ENCODE measurements at regions not wholly inside any gene's neighbourhood (a gene's known extent, or its start where the extent isn't known, plus 50 kb on each side); places are given as distances from the start of the nearest gene placed in this dataset.

DNA sequence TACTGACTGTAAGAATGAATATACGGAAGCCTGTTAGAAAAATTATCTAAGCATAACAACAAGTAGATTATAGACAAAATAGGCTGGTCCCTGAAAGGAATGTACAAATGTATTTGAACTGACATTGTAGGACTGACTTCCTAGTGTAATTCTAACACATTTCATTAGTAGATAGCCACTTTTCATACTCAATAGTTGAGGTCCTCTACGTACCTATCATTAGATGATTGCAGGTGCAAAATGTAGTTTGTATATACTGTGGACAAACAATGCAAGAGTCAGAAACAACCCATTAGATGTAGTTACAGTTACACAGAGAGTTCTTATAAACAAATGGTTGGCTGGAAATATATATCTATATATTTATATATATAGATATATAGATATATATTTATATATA lies 402.3 kb upstream of the SLITRK6 start:
- DNase-seq (ENCODE audit: low read depth) = peak; percentile 1

DNA sequence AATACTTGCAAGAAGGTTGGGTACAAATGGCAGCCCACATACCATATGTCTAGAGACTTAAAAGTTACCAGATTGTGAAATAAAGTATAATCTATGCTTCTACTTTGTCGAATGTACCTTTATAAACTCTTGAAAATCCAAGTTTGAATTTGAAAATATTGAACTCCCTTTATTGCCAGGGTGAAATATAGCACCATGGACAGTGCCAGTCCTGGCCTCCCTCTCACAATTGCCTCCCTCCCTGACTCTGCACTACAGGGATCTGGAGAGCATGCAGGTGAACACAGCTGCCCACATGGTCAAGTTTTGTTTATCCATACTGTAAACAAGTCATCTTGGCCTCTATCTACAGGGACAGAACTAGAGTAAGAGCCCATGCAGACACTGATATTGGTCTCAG lies 394.1 kb upstream of the SLITRK6 start:
- no peak for DNase-seq (ENCODE audit: low read depth)

DNA sequence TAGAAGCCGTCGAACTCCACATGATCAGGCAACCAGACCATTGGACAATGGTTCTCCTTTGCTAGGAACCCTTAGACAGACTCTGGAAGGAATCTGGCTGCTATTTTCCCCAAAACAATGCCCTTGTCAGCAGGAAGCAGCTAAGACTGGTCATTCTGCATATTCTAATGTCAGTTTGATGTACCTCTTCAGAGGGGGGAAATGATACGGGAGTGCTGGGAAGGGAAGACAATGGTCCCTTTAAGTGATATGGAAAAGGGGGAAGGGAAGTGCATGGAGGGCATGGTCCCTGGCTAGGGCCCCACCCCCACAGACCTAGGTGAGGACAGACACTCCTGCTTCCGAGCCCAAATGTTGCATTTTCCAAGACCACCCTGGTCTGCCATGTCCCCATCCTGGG lies 389.0 kb upstream of the SLITRK6 start:
- DNase-seq (ENCODE audit: low read depth) = no peak

DNA sequence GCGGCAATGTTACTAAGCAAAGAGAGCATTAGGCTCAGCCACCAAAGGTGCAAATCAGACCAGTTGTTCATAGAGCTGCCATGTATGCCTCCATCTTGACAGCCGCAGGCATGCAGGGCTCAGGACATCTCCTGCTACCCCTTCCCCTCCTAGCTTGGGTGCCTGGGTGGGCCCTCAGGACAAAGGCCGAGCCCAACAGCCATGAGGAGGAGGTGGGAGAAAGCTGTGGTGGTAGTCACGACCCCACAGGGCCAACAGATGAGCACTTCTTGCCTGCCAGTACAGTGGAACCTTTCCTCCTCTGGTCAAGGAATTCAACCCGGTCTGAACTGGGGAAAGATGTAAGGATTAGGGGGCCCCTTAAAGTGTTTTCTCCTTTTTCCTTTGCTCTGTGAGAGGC lies 386.4 kb upstream of the SLITRK6 start:
- no peak for DNase-seq (ENCODE audit: low read depth)

DNA sequence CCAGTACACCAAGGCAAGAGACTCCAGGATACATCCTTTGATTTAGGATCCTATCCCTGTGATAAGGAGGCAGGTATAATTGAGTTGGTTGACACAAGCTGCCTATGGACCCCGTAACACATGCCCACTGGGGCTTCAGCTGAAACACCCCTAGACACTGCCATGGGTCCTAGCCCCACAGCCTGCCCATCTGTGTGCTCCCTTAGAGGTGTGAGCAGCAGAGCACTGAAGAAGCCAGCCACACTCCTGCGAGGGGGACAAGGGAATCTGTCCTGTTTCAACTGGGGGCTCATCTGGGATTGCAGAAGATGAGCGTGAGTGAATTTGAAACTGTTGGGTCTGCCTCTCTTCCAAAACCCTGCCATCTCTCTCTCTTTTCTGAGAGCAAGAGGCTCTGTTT lies 385.9 kb upstream of the SLITRK6 start:
- DNase-seq (ENCODE audit: low read depth) = no peak

DNA sequence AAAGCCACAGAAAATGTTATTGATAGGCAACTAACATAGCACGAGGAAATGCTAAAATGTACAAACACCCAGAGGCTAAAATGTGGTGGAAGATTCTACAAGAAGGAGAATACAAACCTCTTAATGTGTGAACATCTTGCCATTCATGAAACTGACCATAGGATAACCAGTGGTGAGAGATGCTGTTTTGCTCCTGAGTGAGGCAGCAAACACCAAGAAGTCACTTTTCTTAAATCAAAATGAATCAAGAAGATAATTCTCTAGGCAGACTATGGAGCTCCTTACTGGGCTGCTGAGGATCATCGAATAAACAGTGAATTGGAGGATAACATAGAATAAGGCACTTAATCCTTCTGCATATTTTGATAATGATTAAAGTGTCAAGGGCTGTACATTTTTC lies 375.4 kb upstream of the SLITRK6 start:
- DNase-seq (ENCODE audit: low read depth) = peak; percentile 32

DNA sequence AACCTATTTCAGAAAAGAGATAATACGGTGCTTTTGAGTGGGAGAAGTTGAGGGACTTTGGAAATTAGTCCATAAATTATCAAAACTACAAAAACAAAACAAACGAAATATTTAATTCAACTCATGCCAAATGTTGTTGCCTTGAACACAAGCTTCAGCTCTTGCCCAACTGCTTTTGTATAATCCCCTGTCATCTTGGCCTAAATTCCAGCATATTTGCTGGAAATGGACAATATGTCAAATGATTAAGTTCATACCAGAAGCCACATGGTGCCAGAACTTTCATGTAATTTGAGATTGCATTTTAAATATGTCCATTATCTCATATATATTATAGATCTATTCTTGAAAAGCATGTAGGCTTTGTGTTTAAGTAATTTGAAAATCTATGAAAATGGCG lies 373.7 kb upstream of the SLITRK6 start:
- DNase-seq (ENCODE audit: low read depth) = no peak

DNA sequence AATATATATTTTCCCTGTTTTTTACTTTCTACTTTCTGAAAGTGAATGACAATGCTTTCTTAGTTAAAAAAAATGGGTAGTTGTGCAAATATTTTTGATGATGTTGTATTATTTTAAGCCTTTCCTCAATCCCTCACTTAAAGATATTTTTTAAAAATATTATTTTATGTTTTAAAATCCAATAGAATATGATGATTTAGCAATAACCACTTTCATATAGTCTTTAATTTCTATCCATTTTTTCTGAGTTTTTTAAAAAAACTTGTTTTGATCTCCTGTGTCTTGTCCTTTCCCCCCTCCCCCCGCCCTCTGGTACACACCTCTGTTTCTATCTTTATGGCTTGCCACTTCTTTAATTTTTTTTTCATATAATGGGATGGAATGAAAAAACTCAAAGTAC lies 362.0 kb upstream of the SLITRK6 start:
- DNase-seq (ENCODE audit: low read depth) = no peak

DNA sequence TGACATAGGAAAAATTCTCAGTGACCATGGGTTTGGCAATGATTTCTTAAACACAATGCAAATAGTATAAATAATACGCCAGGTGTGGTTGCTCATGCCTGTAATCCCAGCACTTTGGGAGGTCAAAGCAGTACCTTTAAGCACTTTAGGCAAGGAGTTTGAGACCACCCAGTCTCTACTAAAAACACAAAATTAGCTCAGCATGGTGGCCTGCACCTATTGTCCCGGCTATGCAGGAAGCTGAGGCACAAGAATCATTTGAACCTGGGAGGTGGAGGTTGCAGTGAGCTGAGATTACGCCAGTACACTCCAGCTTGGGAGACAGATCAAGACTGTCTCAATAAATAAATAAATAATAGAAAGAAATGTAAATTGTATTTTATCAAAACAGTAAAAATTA lies 356.5 kb upstream of the SLITRK6 start:
- no peak for DNase-seq (ENCODE audit: low read depth)

DNA sequence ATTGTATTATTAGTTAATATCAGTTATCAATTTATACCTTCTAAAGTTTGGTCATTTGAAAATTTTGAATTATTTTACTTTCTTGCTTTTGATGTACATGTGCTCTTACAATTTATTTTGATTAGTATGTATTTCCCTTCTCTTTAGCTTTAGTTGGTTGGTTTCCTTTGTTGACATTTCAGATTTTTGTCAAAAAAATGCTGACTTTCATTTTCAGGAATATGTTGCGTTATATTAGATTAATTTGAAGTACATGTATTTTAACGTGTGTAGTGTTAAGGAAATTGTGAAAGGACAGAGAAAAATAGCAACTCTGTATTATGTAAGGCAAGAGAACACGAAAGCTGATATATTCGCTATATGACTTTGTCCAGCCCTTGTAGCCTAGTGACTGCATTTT lies 342.9 kb upstream of the SLITRK6 start:
- no peak for DNase-seq (ENCODE audit: low read depth)

DNA sequence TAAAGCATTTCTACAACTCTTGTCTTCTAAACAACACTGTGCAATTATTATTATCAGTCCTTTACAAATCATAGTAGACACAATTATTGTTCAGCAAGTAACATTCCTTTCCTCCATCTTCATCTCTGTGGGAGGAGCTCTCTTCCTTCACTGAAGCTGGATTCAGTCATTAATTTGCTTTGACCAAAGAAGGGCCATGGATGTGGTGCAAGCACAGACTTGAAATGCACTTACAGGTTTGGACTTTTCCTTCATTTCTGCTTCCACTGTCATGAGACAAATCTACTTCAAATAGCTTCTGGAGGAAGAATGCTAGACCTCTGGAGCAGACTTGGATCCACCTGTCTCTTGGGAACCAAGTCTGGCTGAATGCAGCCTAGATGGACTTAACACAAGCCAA lies 336.6 kb upstream of the SLITRK6 start:
- DNase-seq (ENCODE audit: low read depth) = no peak

DNA sequence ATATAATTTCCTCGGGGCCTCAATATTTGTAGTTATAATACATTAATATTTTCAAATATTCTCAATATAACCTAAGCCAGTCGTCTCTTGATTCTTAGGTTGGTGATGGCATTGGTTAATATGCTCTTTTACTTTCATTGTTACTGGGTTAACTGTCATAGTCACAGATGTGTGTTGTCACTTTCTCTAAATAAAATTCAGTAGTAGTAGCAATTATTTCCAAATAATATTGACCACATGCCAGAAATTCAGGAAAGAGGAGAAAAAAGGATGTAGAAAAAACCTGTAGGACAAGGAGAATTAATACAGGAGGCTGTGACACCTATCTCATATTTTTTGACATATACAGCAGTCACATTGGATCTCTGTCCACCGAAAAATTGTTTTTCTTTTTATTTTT lies 322.7 kb upstream of the SLITRK6 start:
- DNase-seq (ENCODE audit: low read depth) = no peak

DNA sequence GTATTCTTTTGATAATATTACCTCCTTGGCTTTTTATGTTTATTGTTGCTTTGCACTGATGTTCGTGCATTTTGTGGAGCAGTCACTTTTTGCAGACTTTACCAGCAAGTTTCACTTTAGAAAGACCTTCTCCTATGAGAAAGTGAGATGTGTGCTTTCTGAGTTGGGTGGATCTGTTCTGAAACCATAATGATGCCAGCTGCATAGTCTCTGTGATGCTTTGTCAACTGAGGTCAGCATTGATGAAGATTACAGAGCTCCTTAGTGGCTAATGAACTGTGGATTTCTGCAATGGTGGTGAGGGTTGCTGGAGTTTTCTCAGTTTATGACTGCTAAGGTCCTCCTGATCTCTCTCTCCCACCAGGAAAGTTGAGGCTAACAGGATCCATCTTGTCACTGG lies 309.9 kb upstream of the SLITRK6 start:
- no peak for DNase-seq (ENCODE audit: low read depth)

DNA sequence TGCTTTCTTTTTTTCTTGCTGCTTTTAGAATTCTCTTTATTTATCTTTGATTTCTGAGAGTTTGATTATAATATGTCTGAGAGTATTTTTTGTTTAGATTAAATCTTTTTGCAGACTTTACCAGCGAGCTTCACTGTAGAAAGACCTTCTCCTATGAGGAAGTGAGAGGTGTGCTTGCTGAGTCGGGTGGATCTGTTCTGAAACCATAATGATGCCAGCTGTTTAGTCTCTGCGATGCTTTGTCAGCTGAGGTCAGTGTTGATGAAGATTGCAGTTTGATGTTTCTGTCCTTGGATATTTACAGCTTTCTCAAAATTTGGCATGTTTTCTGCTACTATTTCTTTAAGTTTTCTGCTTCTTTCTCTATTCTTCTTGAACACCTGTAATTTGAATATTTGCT lies 309.1 kb upstream of the SLITRK6 start:
- DNase-seq (ENCODE audit: low read depth) = no peak

DNA sequence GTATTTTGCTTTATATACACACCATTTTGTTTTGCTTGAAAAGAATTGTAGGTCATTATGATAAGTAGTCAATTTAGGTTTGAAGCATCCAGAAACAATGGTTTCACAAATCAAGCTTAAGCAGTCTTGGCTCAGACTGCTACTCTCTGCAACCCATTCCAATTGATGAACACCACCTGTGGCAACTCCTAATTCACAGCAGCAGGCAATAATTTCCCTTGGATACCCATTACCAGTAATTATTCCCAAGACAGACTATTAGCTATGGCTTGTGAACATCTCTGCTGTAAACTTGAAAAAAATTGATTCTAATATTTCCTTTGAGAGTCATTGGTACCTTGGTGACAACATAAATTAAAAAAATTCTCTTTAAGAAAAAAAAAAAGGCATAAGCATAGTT lies 299.3 kb upstream of the SLITRK6 start:
- no peak for DNase-seq (ENCODE audit: low read depth)

DNA sequence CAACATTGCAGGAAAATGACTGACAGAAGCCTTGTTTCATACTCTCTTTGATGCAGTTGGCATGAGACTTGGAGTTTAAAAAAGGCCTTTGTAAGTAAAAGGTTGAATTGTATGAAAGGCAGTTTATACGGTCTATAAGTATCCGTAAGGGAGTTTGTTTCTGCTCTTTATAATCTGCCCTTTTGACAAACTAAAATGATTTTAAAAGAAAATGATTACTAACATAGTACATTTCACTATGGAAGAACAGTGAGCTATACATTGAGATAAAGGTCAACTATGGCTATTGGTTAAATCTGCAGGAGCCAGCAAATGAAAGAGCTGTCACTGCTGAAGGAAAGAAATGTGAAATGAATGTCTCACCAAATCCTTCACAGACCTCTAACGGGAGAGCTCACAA lies 296.1 kb upstream of the SLITRK6 start:
- no peak for DNase-seq (ENCODE audit: low read depth)

DNA sequence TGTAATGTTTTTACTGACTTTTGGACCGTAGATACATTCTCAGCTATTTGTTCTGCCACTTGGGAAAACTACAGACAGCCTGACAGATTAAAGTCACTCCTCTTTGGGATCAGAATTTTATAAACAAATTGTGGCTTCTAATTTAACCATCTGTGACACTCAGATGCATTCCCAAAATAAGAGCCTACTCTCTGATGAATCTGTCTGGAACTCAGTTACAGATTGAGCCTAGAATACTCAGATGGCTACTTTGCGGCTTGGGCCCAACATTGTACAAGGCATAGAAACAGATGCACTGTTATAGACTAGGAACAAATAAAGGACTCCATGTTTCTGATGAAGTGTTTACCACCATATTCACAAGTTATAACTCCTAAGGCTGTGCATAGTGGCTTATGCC lies 291.0 kb upstream of the SLITRK6 start:
- no peak for DNase-seq (ENCODE audit: low read depth)

DNA sequence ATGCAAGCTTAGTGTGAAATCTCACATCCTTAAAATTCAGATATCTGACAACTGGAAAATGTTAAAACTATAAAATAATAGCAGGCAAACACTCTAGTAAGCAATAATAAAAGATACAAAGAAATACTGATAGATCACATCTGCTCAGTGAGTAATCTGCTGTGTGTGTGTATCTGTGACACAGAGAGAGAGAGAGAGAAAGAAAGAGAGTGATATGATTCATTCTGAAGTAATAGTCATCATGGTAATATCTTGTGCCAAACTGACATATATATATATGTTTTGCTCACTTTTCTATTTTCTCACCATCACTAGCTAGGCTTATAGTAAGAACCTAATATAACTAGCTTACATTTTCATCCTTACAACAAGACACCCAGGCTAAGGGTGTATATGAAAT lies 288.0 kb upstream of the SLITRK6 start:
- DNase-seq (ENCODE audit: low read depth) = no peak

DNA sequence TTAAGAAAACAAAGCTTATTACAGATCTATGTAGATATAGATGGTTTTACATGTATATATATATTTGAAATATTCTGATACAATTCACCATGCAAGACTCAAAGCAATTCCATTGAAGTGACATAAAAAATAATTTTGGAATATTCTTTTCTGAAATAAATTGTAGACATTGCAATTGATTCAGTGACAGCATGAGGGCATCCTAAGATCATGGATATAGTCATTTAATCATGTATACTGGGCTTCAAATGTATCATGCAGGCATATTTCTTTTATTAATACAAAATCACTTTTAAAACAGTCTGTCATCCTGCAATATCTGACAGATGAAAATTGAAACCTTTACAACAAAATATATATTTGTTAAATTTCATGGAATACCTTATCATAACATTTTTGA lies 286.7 kb upstream of the SLITRK6 start:
- no peak for DNase-seq (ENCODE audit: low read depth)

DNA sequence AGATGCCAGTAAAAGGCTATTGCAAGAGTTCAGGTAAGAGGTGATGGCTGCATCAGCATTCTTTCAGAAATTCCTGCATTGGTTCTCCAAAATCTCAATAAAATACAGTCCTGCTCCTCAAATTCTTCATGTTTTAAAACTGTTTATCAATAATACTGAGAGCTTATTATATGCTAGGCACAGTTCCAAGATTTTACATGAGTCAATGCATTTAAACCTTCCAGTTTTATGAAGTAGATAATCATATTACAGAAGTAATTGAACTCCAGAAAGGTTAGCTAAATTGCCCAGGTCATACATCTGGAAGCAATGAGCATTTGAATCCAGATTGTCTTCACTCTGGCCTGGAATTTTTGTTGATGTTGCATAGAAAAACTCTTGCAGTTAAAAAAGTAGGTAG lies 282.9 kb upstream of the SLITRK6 start:
- DNase-seq (ENCODE audit: low read depth) = no peak

DNA sequence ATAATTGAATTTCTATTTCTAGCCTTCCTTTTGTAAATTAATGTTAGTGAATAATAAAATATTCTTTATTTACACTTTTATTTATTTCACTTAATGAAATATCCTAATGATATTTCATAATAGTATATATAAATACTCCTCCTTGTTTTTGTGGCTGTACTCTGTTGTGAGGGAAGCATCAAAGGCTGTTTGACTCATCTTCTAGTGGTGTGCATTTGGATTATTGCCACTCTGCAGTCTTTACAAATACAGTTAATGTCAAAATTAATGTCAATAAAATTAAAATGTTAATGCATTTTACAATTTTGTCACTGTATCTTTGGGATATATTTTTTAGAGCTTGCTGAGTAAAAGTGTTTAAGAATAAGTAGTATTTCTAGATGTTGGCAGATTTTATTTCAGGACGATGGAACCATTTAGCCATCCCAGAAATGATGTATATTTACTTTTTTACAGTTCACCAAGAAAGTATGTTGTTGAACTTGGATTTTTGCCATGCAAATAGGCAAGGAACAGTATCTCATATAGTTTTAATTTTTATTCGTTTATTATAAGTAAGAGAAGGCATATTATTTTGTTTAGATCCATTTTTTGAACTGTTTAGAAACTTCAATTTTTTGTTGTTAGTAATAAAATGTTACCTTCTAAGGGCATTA lies 281.2 kb upstream of the SLITRK6 start:
- no peak for DNase-seq (ENCODE audit: low read depth)

DNA sequence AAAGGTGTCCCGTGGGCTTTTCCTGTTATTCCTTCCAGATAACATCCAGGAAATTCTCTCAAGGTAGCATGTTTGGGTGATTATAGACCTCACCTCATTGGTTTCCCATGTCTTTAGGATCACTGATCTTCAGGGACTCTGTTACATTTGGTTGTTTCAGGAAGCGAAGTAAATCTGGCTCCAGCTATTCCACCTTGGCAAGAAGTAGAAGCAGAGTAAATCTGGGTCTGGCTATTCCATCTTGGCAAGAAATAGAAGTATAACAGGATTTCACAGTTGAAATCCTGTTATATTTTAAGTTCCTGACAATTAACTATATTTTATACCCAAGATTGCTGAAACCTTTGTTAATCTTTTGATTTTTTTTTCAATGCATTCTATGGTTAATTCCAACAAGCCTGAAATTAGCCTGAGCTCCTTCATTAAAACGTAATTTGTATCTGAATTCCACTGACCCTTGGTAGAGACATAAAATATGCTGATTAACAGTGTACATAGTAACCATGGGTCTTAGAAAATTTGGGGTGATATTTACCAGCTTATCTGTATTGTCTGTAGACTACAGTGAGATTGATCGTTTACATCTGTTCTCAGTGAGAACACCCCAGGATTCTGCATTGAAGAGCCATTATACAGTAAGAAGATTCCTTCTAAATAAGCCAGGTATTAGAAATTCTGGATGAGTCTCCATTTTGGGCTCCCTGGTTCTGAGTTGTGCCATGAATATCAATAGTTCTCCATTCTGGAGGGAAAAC lies 267.6 kb upstream of the SLITRK6 start:
- DNase-seq (ENCODE audit: low read depth) = no peak

DNA sequence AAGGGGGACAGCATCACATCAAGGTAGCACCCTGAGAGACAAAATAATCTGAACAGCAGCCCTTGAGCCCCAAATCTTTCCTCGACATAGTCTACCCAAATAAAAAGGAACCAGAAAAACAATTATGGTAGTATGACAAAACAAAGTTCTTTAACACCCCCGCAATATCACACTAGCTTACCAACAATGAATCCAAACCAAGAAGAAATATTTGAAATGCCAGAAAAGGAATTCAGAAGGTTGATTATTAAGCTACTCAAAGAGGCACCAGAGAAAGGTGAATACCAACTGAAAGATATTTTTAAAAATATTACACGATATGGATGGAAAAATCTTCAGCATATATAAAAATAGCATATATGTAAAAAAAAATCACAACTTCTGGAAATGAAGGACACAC lies 252.9 kb upstream of the SLITRK6 start:
- DNase-seq (ENCODE audit: low read depth) = peak; percentile 64
